Muscle of back (tissue), 3 donors: ENCODE measurements at regions not wholly inside any gene's neighbourhood (a gene's known extent, or its start where the extent isn't known, plus 50 kb on each side); places are given as distances from the start of the nearest gene placed in this dataset.
"Not testable (repeated sequence)": the region's sequence is repeated elsewhere in the genome, so short reads cannot be mapped to it uniquely, and the experiment has no call there.

Experiments
- DNase-seq, 3 donors: peaks; one replicate each; pipeline versions ENCODE4 v3.0.0 to v3.0.0-alpha.2; 2013

DNA sequence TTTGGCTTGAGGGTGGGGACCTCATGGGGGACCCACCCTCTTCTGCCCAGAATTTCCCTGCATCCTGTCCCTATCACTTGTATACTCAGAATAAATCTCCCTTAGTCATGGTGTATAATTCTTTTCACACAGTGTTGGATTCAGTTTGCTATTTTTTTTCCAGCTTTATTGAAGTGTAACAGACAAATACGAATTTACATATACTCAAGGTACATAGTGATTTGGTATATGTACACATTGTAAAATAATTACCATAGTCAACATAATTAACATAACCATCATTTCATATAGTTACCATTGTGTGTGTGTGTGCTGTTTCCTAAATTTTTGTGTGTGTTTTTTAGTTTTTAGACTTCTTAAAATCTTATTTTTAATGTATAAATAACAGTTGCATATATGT, 269.9 kb downstream of the CNTNAP3 start:
- not testable (repeated sequence) for DNase-seq

DNA sequence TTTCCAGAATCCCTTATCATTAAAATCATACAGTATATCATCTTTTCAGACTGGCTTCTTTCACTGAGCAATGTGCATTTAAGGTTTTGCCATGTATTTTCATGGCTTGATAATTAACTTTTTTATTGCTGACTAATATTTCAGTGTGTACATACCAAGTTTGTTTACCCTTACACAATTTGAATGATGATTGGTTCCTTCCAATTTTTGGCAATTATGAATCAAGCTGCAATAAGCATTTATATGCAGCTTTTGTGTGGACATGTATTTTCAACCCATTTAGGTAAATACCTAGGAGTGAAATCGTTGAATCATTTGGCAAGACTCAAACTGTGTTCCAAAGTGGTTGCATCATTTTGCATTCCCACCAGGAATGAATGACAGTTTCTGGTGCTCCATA, 272.8 kb downstream of the CNTNAP3 start:
- not testable (repeated sequence) for DNase-seq

DNA sequence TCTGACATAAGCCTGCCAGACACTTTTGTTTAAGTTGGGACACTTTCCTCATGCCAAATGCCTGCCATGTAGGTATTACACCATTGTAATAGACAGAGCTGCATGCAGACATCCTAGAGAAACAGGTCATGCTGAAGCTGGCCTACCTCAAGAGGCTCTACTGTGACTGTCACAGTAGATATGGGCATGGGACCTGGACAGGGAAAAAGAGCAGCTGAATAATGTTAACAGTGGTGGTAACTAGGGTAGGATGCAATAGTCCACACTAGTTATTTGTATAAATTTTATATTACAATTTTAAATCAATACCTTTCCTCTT, 273.2 kb downstream of the CNTNAP3 start:
- not testable (repeated sequence) for DNase-seq

DNA sequence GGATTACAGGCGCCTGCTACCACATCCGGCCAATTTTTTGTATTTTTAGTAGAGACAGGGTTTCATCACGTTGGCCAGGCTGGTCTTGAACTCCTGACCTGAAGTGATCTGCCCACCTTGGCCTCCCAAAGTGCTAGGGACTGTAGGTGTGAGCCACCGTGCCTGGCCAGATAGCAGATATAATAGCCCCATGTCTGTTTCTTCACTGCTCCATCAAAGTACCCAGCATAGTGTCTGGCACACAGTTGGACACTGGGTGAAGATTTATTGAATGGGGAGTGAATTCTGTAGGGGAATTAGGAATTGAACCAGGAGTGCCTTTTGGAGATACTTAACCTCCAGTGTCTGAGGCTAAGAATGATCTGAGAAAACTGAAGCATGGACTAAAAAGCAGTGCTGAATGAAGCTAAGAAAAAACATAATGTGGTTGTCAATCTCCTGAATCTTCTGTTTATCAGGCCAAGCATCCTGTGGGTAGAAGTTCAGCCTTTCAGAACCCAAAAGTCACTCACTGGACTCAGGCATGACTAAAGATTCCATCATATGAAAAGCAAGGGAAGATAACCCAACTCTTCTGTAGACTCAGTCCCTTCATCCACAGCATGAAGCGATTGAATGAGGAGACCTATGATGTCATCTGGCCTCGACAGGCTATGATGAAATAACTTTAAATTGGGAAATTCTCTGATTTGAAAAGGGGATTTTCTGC, 273.7 kb downstream of the CNTNAP3 start:
- DNase-seq, result not testable (repeated sequence)

DNA sequence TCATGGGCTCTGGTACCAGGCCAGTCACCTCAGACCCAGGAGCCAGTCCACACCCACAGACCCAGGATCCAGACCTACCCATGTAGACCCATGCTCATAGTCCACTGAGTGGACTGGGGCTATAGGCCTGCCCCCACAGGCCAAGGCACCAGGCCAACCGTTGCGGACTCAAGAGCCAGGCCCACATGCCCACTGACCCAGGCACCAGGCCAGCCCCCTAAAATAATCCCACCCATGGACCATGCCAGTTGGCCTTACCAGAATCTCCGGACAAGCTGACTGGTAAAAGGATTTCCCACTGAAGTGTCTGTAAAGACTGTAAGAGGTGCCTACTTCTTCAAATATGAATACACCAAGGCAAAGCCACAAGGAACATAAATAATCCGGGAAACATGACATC, 278.2 kb downstream of the CNTNAP3 start:
- DNase-seq, result not testable (repeated sequence)

DNA sequence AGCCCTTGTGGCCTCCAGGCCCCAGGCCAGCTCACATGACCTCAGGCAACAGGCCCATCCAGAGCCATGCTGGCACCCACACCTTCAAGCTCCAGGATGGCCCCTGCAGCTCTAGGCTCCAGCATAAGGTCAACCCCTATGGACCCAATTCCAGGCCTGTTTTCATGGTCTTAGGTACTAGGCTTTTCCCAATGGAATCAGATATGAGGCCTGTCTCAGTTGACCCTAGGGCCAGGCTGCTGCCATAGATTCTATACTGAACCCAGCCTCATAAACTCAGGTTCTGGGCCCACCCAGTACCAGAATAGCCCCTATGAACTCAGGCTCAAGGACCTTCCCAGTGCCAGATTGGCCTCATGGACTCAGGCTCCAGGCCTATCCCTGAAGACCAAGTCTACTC, 278.6 kb downstream of the CNTNAP3 start:
- not testable (repeated sequence) for DNase-seq

DNA sequence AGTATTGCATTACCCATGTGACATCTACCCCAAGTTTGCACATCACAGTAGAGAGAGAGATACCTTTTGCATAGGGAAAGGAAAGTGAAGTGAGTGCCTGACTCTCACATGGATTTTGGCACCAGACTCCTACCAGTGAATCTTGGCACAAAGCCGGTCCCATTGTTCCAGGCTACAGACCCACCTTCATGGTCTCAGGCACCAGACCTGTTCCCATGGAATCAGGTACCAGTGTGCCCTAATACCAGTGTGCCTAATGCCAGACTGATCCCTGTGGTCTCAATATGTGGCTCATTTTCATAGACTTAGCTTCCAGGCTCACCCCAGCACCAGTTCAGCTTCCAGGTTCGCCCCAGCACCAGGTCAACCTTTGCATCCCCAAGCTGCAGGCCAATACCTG, 279.1 kb downstream of the CNTNAP3 start:
- DNase-seq, result not testable (repeated sequence)

DNA sequence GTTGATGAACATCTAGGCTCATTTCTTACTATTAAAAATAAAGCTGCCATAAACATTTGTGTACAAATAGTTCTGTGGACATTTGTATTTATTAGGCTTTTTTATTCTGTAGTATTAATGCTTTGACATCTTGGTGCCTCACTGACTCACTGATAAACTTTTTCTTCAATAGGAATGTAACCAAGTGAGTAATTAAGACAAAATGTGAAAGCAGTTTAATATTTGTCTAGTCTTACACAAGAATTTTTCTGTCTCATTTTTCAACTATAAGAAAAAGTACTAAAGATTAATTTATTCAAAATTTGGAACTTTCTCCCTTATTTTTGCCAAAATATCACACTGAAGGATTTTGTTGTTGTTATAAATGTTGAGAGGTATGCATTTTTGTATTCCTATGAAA, 282.2 kb downstream of the CNTNAP3 start:
- DNase-seq, result not testable (repeated sequence)

DNA sequence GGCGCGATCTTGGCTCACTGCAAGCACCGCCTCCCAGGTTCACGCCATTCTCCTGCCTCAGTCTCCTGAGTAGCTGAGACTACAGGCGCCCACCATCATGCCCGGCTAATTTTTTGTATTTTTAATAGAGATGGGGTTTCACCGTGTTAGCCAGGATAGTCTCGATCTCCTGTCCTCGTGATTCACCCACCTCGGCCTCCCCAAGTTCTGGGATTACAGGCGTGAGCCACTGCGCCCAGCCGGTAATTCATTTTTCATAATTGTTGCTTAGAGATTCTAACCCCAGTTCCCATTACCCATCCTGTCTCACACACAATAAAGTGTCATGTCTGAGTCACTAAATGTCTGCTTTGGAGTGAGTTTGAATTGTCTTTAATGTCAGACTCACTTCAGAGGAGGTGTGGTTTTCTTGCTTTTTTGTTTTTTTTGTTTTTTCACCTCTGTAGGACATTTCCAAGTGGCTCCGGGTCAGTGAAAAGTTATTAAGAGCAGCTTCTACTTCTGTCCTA, 281.2 kb upstream of the FAM240B start:
- DNase-seq, result not testable (repeated sequence)

DNA sequence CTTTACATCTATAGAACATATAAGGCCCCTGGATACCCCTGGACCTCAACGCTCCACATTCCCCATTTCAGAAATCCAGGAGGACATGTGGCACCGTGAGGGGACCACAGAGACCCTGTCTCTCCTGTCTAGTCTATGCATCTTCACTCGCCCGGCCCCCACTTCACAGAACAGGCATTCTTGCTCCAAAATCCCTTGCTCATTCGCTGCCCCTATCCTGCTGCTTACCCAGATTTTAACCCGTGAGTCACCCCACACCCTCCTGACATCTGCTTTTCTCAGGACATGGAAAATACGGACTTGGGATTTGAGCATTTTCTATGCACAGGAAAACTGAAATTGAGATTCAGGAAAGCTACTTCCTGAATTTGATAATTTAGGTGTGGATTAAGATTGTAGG, 279.3 kb upstream of the FAM240B start:
- not testable (repeated sequence) for DNase-seq

DNA sequence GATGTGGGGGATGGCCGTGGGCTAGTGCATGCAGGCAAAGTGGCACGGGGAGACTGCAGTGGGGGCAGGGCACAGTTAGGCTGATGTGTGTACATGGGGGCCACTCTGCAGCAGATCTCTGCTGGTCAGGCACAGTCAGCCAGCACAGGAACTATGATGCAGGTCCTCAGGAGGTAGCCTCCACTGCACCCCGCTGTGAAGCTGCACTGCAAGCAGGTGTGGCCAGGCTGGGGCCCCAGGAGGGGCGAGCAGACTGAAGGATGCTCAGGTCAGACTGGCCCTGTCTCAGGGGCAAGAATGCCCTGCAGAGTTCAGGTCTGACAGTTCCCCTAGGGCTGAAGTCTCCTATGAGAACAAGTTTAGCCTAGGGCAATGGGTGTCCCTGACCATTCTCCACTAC, 273.8 kb upstream of the FAM240B start:
- not testable (repeated sequence) for DNase-seq

DNA sequence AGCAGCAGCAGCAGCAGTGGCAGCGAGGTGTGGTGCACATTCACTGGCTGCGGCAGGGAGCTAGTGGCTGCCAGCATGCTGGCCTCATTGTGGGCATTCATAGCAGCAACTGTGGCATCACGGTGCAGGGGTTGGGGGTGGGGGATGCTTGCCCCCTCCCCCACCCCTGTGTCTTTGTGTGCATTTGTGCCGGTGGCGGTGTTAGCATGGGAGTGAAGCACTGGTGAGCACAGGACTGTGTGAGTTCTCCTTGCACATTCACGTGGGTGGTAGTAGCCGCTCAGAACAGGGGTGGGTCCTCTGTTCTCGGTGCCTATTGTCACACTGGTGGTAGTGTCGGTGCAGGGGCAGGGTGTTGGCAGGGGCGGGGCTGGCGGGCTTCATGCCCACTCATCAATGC, 273.2 kb upstream of the FAM240B start:
- not testable (repeated sequence) for DNase-seq

DNA sequence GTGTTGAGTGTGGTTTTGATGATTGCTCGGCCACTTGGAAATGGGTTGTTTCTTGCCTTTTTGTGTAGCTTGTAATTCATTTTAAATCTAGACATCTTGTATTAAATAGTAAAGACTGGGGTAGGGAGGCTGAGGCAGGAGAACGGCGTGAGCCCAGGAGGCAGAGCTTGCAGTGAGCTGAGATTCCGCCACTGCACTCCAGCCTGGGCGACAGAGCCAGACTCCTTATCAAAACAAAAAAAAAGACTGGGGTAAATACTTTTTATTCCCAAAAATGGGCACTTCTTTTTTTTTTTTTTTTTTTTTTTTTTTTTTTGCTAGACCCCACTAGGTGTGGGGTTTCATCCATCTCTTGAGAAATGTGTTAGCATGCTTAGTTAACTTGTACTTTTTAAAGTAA, 258.8 kb upstream of the FAM240B start:
- DNase-seq, result not testable (repeated sequence)

DNA sequence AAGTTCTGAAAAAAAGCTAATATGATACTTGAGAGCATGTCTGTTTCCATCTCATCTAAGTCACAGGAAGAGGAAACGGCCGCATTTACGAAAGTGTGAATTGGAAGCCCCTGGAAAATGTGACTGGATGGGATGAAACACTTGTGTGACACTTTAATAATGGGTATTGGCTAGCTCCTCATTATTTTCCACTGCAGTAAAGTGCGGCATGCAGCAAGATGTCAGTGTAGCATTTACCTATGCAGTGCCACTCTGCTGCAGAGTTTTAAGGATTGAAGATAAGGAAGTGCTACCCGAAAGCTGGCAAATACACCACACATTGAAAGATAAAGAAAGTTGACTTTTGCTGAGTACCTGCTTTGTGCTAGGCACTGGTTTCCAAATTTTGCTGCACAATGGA, 249.5 kb upstream of the FAM240B start:
- DNase-seq, result not testable (repeated sequence)

DNA sequence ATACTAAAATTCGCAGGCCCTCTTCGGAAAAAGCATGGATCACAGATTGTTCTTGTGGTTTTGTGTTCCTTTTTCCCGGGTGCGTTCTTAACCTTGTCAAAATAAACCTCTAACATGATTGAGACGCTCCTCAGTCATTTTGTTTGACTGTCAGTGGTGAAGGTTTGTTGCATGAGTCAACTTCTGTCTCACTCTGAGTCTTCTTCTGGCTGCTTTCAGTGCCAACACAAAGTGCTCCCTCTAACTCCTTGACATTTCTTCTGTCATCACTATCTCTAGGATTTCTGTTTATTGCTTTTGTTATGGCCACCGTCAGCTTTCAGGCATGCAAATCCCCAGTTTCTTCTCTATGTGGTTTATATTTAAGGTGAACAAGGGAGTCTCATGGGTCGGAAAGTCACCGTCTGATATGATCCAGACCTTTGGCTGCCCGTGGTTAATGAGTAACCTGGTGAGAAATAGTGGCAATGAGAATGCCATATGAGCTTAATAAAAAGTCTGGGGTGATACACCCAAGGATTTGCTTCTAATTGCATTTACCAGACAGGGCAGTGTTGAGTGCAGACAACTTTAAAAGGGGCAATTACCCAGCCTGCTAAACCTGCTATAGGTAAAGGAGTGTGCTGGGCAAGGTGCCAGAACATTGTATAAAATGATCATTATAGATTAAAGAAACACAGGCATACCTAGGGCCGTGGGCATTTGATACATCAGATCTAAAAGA, 248.9 kb upstream of the FAM240B start:
- not testable (repeated sequence) for DNase-seq

DNA sequence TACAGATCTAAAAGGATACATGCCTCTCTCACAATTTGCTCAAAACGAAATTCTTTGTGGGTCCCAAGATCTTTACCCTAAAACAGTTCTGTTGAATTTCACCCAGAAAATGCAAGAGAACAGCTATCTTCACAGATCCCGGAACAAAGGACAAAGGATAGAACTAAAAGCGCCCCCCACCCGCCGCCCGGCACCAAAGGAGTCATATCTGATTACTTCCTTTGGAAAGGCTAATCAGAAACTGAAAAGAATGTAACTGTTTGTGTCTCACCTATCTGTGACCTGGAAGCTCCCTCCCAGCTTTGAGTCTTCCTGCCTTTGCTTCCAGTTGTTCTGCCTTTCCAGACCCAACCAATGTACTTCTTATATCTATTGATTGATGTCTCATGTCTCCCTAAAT, 247.9 kb upstream of the FAM240B start:
- DNase-seq, result not testable (repeated sequence)

DNA sequence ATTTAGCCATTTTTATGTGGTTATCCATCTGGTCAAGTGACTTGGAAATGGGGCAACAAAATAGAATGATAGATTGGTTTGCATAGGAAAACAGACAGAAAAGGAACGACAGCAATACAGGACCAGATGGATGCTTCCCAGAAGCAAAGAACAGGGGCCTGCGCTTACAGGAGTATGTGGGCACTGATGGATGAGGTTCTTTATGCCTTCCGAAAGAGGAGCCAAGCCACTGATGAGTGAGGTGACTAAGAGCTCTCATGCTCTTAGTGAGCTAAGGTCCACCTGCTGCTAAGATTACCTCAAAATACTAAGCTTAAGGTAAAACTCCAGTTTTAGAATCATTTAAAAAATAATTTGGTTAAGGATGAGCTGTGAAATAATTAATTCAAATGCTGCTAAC, 247.4 kb upstream of the FAM240B start:
- DNase-seq, result not testable (repeated sequence)

DNA sequence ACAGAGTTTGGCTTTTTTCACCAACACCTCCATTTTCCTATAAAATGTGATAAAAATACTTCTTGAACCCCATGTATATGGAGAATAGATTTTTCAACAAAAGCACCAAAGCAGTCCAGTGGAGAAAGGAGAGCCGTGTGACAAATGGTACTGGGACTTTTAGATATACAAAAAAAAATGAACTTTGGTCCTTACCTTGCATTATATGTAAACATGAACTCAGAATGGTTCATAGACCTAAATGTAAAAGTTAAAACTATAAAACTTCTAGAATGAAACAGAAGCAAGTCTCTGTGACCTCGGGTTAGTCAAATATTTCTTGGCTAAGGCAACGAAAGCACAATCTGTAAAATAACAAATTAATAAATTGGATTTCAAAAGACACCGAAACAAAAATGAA, 239.9 kb upstream of the FAM240B start:
- not testable (repeated sequence) for DNase-seq

DNA sequence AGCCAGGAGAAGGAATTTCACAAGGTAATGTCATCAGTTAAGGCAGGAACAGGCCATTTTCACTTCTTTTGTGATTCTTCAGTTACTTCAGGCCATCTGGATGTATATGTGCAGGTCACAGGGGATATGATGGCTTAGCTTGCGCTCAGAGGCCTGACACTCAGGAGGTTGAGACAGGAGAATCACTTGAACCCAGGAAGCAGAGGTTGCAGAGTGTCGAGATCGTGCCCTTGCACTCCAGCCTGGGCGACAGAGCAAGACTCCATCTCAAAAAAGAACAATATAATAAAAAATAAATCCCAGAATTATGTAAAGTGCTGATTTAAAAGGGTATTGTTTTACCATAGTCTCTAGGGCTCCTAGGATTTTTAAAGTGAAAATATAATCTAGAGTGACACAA, 235.9 kb upstream of the FAM240B start:
- not testable (repeated sequence) for DNase-seq

DNA sequence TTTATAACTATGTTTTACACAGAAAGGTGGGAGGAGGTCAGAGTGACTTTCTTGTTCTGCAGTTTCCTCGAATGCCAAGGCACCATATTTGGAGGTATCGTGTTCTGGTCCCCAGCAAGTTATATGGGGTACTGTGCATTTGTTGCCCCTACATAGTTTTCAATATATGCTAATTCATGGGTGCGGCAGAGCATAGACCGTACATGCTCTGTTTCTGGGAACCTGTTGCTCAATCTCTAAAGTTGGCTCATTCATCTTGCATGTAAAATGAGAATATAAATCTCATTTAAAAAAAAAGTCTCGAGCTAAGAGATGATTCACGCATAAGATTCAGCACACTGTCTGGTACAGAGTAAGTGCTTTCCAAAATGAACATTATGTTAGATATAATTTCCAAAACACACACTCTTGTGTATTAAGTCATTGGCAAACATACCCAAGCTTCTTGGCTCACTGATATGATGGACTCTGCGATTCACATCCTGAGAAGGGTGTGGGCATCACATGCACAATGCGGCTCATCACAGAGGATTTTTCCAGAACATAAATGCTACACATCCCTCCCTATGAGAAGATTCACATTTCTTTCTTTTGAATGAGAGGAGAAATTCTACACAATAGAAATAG, 232.9 kb upstream of the FAM240B start:
- not testable (repeated sequence) for DNase-seq

DNA sequence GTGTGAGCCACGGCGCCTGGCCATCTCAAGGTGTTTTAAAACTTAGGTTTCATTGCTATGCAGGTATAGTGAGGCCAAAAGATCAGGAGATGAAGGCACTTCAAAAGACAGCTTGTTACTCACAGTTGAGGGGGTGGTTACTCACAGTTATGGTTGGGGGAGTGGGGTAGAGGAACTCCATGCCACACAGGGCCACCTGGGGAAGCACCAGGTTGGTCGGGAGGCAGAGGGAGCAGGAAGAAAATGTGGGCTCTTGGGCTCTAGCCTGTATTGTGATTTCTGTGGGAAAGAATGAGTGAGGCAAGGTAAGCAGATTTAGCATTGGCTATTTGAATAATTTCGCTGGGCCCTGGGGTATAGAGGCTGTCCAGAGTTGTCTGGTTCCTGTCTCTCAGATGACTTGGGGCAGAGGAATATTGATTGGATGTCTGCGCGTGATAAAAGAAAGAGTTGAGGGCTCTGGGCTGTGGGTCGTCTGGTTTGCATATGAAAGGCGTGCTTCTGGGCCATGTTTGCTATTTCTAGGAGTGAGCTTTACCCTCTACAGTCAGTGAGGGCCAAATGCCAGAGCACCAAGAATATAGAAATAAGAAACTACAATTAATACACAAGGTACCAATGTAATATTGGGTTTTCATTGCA, 226.1 kb upstream of the FAM240B start:
- DNase-seq, result not testable (repeated sequence)

DNA sequence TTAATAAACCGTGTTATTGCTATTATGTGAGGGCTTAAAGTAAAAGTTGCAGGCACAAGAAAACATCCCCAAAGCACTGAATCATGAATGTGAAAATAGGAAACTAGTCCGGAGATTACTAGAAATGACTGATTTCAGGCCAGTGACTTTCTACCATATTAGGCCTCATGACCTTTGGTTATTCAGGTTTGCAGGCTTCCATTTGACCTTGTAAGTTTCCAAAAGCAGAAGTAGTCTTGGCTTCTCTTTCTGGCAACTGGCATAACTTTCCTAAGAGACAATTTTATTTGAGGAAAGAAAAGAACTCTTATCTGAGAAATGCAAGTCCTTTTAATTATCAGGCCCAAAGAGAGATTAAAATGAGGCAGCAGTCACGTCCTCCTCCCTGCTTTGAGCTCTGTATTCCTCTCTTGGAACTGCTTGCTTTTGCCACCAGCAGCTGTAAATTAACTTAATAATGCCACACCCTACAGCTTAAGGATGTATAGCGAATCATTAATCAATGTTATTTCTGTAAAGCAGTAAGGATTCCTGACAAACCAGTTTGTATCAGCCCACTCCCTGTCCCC, 225.0 kb upstream of the FAM240B start:
- DNase-seq, result not testable (repeated sequence)
